H9 (cell line): ENCODE measurements at regions not wholly inside any gene's neighbourhood (a gene's known extent, or its start where the extent isn't known, plus 50 kb on each side); places are given as distances from the start of the nearest gene placed in this dataset.

Source experiments
- DNase-seq: peaks from one replicate; pipeline ENCODE4 v3.0.0-alpha.2; 2017
- H2AFZ ChIP-seq: one replicate; pipeline ENCODE4 v1.6.1; 2013; ENCODE audit warnings: mild to moderate bottlenecking, low read length, control low read depth, moderate library complexity
- H2AK5ac ChIP-seq: 2 replicates; pipeline ENCODE4 v1.6.1; 2013; ENCODE audit warnings: low read length, control low read depth, mixed read lengths; ENCODE audit not compliant: insufficient read length
- H2BK120ac ChIP-seq: one replicate; pipeline ENCODE4 v1.6.1; 2013; ENCODE audit warnings: low read depth, mild to moderate bottlenecking, low read length, control low read depth, inconsistent platforms; ENCODE audit not compliant: poor library complexity, severe bottlenecking
- H2BK12ac ChIP-seq: 2 replicates; pipeline ENCODE4 v1.6.1; 2013; ENCODE audit warnings: low read length, control low read depth, mixed read lengths, low read depth; ENCODE audit not compliant: insufficient read length
- H2BK15ac ChIP-seq: 2 replicates; pipeline ENCODE4 v1.6.1; 2013; ENCODE audit warnings: low read depth, low read length, control low read depth
- H2BK20ac ChIP-seq: one replicate; pipeline ENCODE4 v1.6.1; 2013; ENCODE audit warnings: low read depth, mild to moderate bottlenecking, low read length, control low read depth, inconsistent platforms; ENCODE audit not compliant: poor library complexity, severe bottlenecking
- H2BK5ac ChIP-seq: 2 replicates; pipeline ENCODE4 v1.6.1; 2013; ENCODE audit warnings: low read length, control low read depth, mixed read lengths; ENCODE audit not compliant: insufficient read length
- H3K14ac ChIP-seq: 2 replicates; pipeline ENCODE4 v1.6.1; 2013; ENCODE audit warnings: low read length, control low read depth; ENCODE audit not compliant: insufficient read depth
- H3K18ac ChIP-seq: 2 replicates; pipeline ENCODE4 v1.6.1; 2013; ENCODE audit warnings: low read depth, mild to moderate bottlenecking, mixed read lengths, low read length, control low read depth; ENCODE audit not compliant: insufficient read length
- H3K23ac ChIP-seq: 2 replicates; pipeline ENCODE4 v1.6.1; 2013; ENCODE audit warnings: low read length, control low read depth, mixed read lengths, low read depth; ENCODE audit not compliant: insufficient read length
- H3K23me2 ChIP-seq: 2 replicates; pipeline ENCODE4 v1.6.1; 2013; ENCODE audit warnings: low read depth, mild to moderate bottlenecking, mixed read lengths, low read length, control low read depth; ENCODE audit not compliant: insufficient read length, poor library complexity, severe bottlenecking
- H3K27ac ChIP-seq: 2 replicates; pipeline ENCODE4 v1.5.1; 2013; ENCODE audit warnings: low read length, control low read depth, mixed read lengths, low read depth; ENCODE audit not compliant: insufficient read length
- H3K27me3 ChIP-seq: 2 replicates; pipeline ENCODE4 v1.6.1; 2013; ENCODE audit warnings: low read length, control low read depth, inconsistent platforms; ENCODE audit not compliant: insufficient read depth
- H3K4ac ChIP-seq: 2 replicates; pipeline ENCODE4 v1.6.1; 2013; ENCODE audit warnings: low read depth, mild to moderate bottlenecking, control low read depth, inconsistent platforms, low read length, moderate library complexity
- H3K4me1 ChIP-seq: 2 replicates; pipeline ENCODE4 v1.6.1; 2013; ENCODE audit warnings: low read length, control low read depth, inconsistent platforms; ENCODE audit not compliant: insufficient read depth
- H3K4me2 ChIP-seq: 2 replicates; pipeline ENCODE4 v1.6.1; 2013; ENCODE audit warnings: low read length, control low read depth, mixed read lengths; ENCODE audit not compliant: insufficient read length, insufficient read depth
- H3K56ac ChIP-seq: 2 replicates; pipeline ENCODE4 v1.6.1; 2013; ENCODE audit warnings: low read depth, mild to moderate bottlenecking, mixed read lengths, low read length, control low read depth; ENCODE audit not compliant: insufficient read length
- H3K79me1 ChIP-seq: 2 replicates; pipeline ENCODE4 v1.6.1; 2013; ENCODE audit warnings: low read depth, mild to moderate bottlenecking, moderate library complexity, low read length, control low read depth, inconsistent platforms; ENCODE audit not compliant: insufficient read depth, poor library complexity, severe bottlenecking
- H3K79me2 ChIP-seq: 2 replicates; pipeline ENCODE4 v1.6.1; 2013; ENCODE audit warnings: low read length, control low read depth, inconsistent platforms; ENCODE audit not compliant: insufficient read depth
- H3K9ac ChIP-seq: 2 replicates; pipeline ENCODE4 v1.6.1; 2013; ENCODE audit warnings: low read length, control low read depth, mixed read lengths; ENCODE audit not compliant: insufficient read length; ENCODE audit errors: extremely low read depth
- H3K9me3 ChIP-seq: one replicate; pipeline ENCODE4 v1.6.1; 2013; ENCODE audit warnings: low read depth, low read length, inconsistent platforms; ENCODE audit not compliant: control insufficient read depth
- H3T11ph ChIP-seq: one replicate; pipeline ENCODE4 v1.6.1; 2013; ENCODE audit warnings: mild to moderate bottlenecking, low read length, control low read depth, inconsistent platforms
- H4K20me1 ChIP-seq: one replicate; pipeline ENCODE4 v1.6.1; 2013; ENCODE audit not compliant: control insufficient read depth, insufficient read length, insufficient read depth
- H4K5ac ChIP-seq: 2 replicates; pipeline ENCODE4 v1.6.1; 2013; ENCODE audit warnings: low read depth, mild to moderate bottlenecking, mixed read lengths, low read length, control low read depth; ENCODE audit not compliant: insufficient read length
- H4K8ac ChIP-seq: replicated peaks from 2 replicates; pipeline ENCODE4 v1.6.1; 2013; ENCODE audit warnings: low read length, control low read depth, mixed read lengths, low read depth; ENCODE audit not compliant: insufficient read length
- H4K91ac ChIP-seq: 2 replicates; pipeline ENCODE4 v1.6.1; 2013; ENCODE audit warnings: low read depth, mild to moderate bottlenecking, moderate library complexity, mixed read lengths, low read length, control low read depth; ENCODE audit not compliant: insufficient read length
- H3K27ac Mint-ChIP-seq, 3 experiments: 2 replicates in 2 of 3; 3 replicates in 1 of 3; pipeline ENCODE4 v1.8.0; 2020 to 2021; ENCODE audit warnings: mixed read lengths in 3 of 3, mild to moderate bottlenecking in 1 of 3, moderate library complexity in 1 of 3
- H3K27me3 Mint-ChIP-seq: 2 replicates; pipeline ENCODE4 v1.8.0; 2021; ENCODE audit warnings: low read depth, mild to moderate bottlenecking, moderate library complexity, mixed read lengths
- H3K36me3 Mint-ChIP-seq, 3 experiments: 2 replicates in 2 of 3; 3 replicates in 1 of 3; pipeline ENCODE4 v1.8.0; 2020 to 2021; ENCODE audit warnings: low read depth in 3 of 3, mixed read lengths in 3 of 3; ENCODE audit not compliant: insufficient read depth in 1 of 3
- H3K4me1 Mint-ChIP-seq, 2 experiments: 2 replicates each; pipeline ENCODE4 v1.8.0; 2020; ENCODE audit warnings: mixed read lengths in 2 of 2
- H3K4me3 Mint-ChIP-seq, 2 experiments: 2 replicates in 1 of 2; 3 replicates in 1 of 2; pipeline ENCODE4 v1.8.0; 2020 to 2021; ENCODE audit warnings: mild to moderate bottlenecking in 2 of 2, mixed read lengths in 2 of 2, moderate library complexity in 1 of 2
- H3K9me3 Mint-ChIP-seq, 2 experiments: 2 replicates in 1 of 2; 3 replicates in 1 of 2; pipeline ENCODE4 v1.8.0; 2020; ENCODE audit warnings: mild to moderate bottlenecking in 2 of 2, mixed read lengths in 2 of 2, moderate library complexity in 1 of 2
- CTCF ChIP-seq: fragments of 200-600 bp; sonication (generic); conservative IDR thresholded peaks from 3 replicates; pipeline ENCODE4 v1.8.0; 2021; ENCODE audit warnings: antibody characterized with exemption, mild to moderate bottlenecking
- WGBS: extraction: QIAGEN DNeasy Blood & Tissue Kit; methylation state at CpG from one replicate; pipeline ENCODE4 v1.1.7; 2013; ENCODE audit warnings: missing lambda C conversion rate, low lambda C conversion rate, mixed read lengths; ENCODE audit not compliant: insufficient read length; ENCODE audit errors: extremely low coverage; 5-methylcytosine and 5-hydroxymethylcytosine counted together

- Histone ChIP-seq H3K27ac (no peak overlapping the region), H3K4ac (no peak overlapping the region), H4K20me1 (no peaks in the 10 kb centered on the region), H3K56ac (no peak overlapping the region), H3K9ac (no peak overlapping the region), H2BK12ac (no peak overlapping the region), H3K23ac (no peak overlapping the region), H2BK20ac (no peak overlapping the region), H3K4me1 (0 out of 2 replicates have a peak, but pooled peaks cover 3% of the 10 kb centered on the region), H3K79me1 (no peaks in the 10 kb centered on the region), H3K18ac (no peak overlapping the region), H3T11ph (no peak overlapping the region), H2AFZ (no peak overlapping the region), H3K27me3 (no peaks in the 10 kb centered on the region), H4K8ac (no peak overlapping the region), H2AK5ac (no peak overlapping the region), H4K5ac (no peak overlapping the region), H2BK15ac (no peak overlapping the region), H2BK120ac (no peak overlapping the region), H3K14ac (no peak overlapping the region), H3K9me3 (no peaks in the 10 kb centered on the region), H3K79me2 (no peaks in the 10 kb centered on the region), H3K23me2 (no peaks in the 10 kb centered on the region), H4K91ac (no peak overlapping the region), H2BK5ac (no peak overlapping the region), H3K4me2 (no peak overlapping the region)
- Mint-ChIP-seq H3K36me3 (peaks cover 2 to 8% (median 5%) of the 10 kb centered on the region in 3 experiments; a peak in 4 of 7 replicates), H3K27ac (no peak overlapping the region), H3K4me3 (no peak overlapping the region), H3K4me1 (peaks cover 28 to 29% of the 10 kb centered on the region in 2 experiments), H3K27me3 (peaks cover 4% of the 10 kb centered on the region), H3K9me3 (peaks cover 4 to 13% of the 10 kb centered on the region in 2 experiments; a peak in 4 of 5 replicates)
- WGBS, result no CpG with 5 or more reads among the region's 2 CpGs
- no peak for TF ChIP-seq CTCF
- DNase-seq, result no peak
These were observed 901.7 kb downstream of the KCNMA1 start for GRCh38 chr10:76735866-76736265.
